Osteocyte (in vitro differentiated cells): ENCODE measurements at regions not wholly inside any gene's neighbourhood (a gene's known extent, or its start where the extent isn't known, plus 50 kb on each side); places are given as distances from the start of the nearest gene placed in this dataset.

Experiments used
- DNase-seq: peaks from one replicate; pipeline ENCODE4 v3.0.0; 2021; ENCODE audit warnings: mixed read lengths; ENCODE audit not compliant: unreplicated experiment; ENCODE audit errors: extremely low spot score
- H3K27ac Mint-ChIP-seq: one replicate; pipeline ENCODE4 v1.8.0; 2021; ENCODE audit warnings: mild to moderate bottlenecking, mixed read lengths; ENCODE audit not compliant: unreplicated experiment
- H3K27me3 Mint-ChIP-seq: one replicate; pipeline ENCODE4 v1.8.0; 2021; ENCODE audit warnings: mixed read lengths; ENCODE audit not compliant: unreplicated experiment
- H3K36me3 Mint-ChIP-seq: one replicate; pipeline ENCODE4 v1.8.0; 2021; ENCODE audit warnings: mixed read lengths; ENCODE audit not compliant: unreplicated experiment
- H3K4me1 Mint-ChIP-seq: one replicate; pipeline ENCODE4 v1.8.0; 2021; ENCODE audit warnings: mixed read lengths; ENCODE audit not compliant: unreplicated experiment
- H3K4me3 Mint-ChIP-seq: one replicate; pipeline ENCODE4 v1.8.0; 2021; ENCODE audit warnings: mild to moderate bottlenecking, moderate library complexity, mixed read lengths; ENCODE audit not compliant: unreplicated experiment
- H3K9me3 Mint-ChIP-seq: one replicate; pipeline ENCODE4 v1.8.0; 2021; ENCODE audit warnings: mixed read lengths; ENCODE audit not compliant: unreplicated experiment
- TF ChIP-seq, protein P1 (sequence below): fragments of 200-600 bp; sonication (generic); IDR thresholded peaks from 2 replicates; pipeline ENCODE4 v1.5.0; 2021; ENCODE audit warnings: antibody characterized with exemption, mild to moderate bottlenecking, moderate library complexity

DNA sequence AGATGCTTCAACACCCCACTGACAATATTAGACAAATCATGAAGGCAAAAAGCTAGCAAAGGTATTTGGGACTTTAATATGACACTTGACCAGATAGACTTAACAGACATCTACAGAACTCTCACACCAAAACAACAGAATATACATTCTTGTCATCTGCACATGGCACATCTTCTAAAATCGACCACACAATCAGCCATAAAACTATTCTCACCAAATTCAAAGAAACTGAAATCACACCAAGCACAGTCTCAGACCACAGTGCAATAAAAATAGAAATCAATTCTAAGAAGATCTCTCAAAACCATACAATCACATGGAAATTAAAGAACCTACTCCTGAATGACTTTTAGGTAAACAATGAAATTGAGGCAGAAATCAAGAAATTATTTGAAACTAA is 340.8 kb downstream of the PPP1R2C start:
- TF ChIP-seq, protein P1, sequence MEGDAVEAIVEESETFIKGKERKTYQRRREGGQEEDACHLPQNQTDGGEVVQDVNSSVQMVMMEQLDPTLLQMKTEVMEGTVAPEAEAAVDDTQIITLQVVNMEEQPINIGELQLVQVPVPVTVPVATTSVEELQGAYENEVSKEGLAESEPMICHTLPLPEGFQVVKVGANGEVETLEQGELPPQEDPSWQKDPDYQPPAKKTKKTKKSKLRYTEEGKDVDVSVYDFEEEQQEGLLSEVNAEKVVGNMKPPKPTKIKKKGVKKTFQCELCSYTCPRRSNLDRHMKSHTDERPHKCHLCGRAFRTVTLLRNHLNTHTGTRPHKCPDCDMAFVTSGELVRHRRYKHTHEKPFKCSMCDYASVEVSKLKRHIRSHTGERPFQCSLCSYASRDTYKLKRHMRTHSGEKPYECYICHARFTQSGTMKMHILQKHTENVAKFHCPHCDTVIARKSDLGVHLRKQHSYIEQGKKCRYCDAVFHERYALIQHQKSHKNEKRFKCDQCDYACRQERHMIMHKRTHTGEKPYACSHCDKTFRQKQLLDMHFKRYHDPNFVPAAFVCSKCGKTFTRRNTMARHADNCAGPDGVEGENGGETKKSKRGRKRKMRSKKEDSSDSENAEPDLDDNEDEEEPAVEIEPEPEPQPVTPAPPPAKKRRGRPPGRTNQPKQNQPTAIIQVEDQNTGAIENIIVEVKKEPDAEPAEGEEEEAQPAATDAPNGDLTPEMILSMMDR, result no peak
- Mint-ChIP-seq H3K27me3 (no peaks in the 10 kb centered on the region), H3K27ac (no peak overlapping the region), H3K9me3 (peaks cover 24% of the 10 kb centered on the region), H3K4me1 (no peaks in the 10 kb centered on the region), H3K4me3 (no peak overlapping the region), H3K36me3 (no peaks in the 10 kb centered on the region)
- DNase-seq, result no peak

DNA sequence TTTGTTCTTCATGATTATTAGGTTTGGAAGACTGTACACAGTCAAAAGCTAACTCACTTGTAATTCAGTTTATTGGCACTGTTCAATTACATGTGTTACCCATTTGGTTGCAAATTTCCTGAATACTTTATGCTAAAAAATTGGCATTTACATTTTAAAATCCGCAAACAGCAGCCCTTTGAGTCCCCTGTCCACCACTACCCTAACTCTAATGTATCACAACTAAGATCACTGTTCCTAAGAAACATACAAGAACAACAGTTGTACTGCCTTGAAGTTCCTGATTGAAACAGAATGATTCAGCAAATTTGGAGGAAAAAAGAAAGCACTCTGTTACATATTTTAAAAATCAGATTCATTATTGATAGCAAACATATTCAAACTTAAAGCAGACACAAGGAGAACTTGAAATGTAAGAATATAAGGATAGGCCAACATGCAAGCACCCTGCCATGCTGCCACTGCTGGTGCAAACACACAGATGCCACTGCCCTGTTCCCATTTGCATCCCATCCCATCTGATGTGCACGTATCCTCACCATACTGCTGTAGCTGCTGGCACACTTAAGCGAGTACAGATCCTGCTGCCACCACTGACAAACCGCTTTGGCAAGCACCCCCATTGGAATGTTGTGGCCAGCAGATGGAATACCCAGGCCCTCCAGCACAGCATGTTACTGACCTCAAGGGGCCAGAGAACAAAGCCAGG is 343.4 kb downstream of the PPP1R2C start:
- Mint-ChIP-seq H3K4me3 (no peak overlapping the region), H3K27me3 (no peaks in the 10 kb centered on the region), H3K4me1 (no peaks in the 10 kb centered on the region), H3K27ac (no peak overlapping the region), H3K9me3 (peaks cover 20% of the 10 kb centered on the region), H3K36me3 (no peaks in the 10 kb centered on the region)
- TF ChIP-seq, protein P1, result no peak
- no peak for DNase-seq

DNA sequence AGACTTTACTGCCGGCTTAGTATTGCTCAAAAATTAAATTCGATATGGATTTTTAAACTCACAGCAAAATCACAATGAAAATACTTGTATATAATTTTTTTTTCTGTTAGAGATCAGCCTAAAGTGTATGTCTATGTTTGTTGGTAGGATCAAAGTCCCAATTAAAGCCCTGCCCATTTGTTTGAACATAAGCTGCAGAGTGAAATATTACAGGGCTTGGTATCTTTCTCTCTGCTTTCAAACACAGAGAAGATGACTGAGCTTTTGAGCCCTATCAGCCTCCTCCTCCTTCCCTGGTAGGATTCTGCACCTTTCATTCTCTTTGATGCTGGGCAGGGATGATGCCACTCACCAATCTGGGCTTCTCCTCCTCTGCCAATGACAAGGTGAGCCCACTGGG is 345.4 kb downstream of the PPP1R2C start:
- H3K4me3 Mint-ChIP-seq, result no peak overlapping the region
- DNase-seq, result no peak

DNA sequence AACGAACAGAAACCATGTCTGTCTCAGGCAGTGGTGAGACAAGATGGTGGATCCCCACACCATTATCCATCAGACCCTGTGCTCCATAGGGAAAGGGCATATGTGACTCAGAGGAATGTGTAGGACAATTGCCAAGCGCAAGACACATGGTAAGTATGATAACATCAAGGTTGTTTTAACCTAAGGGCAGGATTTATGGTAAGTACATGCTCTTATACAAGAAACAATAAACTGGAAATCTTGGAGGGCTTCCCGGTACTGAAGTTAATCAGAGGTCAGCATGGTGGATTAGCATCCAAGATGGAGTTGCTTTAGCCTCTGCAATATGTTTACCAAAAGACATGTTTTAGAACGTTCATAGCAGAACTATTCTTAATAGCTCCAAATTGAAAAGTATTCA is 355.0 kb downstream of the PPP1R2C start:
- Mint-ChIP-seq H3K27ac (no peak overlapping the region), H3K27me3 (no peaks in the 10 kb centered on the region), H3K4me1 (no peaks in the 10 kb centered on the region), H3K4me3 (no peak overlapping the region), H3K9me3 (peaks cover 11% of the 10 kb centered on the region), H3K36me3 (no peaks in the 10 kb centered on the region)
- TF ChIP-seq, protein P1, result no peak
- no peak for DNase-seq

More for the DNA sequence above, 345.4 kb downstream of the PPP1R2C start:
- Mint-ChIP-seq H3K27me3 (no peaks in the 10 kb centered on the region), H3K4me1 (no peaks in the 10 kb centered on the region), H3K9me3 (peaks cover 7% of the 10 kb centered on the region), H3K36me3 (no peaks in the 10 kb centered on the region), H3K27ac (no peak overlapping the region)
- TF ChIP-seq, protein P1, result no peak

DNA sequence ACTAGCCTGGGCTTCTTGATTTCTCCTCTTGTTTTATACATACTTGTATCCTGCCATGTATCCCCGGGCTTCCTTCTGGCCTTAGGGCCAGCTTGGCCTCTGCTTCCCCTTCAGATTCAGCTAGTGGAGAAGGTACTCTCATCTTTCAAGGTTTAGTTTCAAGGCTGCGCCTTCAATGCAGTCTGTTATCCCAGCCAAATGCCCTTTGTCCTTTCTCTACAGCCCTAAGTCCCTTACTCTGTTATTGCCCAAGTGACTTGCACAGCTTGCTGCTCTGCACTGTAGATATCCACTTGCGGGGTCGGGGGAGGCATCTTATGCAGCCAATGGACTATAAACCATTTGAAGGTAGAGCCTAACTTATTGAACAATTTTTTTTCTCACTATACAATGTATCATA is 357.5 kb downstream of the PPP1R2C start:
- no peak for DNase-seq
- Mint-ChIP-seq H3K36me3 (no peaks in the 10 kb centered on the region), H3K4me1 (no peaks in the 10 kb centered on the region), H3K4me3 (no peak overlapping the region), H3K27ac (no peak overlapping the region), H3K27me3 (no peaks in the 10 kb centered on the region), H3K9me3 (peaks cover 11% of the 10 kb centered on the region)
- TF ChIP-seq, protein P1, result no peak
